ENCODE measurements at regions not wholly inside any gene's neighbourhood (a gene's known extent, or its start where the extent isn't known, plus 50 kb on each side); places are given as distances from the start of the nearest gene placed in this dataset.

DNA sequence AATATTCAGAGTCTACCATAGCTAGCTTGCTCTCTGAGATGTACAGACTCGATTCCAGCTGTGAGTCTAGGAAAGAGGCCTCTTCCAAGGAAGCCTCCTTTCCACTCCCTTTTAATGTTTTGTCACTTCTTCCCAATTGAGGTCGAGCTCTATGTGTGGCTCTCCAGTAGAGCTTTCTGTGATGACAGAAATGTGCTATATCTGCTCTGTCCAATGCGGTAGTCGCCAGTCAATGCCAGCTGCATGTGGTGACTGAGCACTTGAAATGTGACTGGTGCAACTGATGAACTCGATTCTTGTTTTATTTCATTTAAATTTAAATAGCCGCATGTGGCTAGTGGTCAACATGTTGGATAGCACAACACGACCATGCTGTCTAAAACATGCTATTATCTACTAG, 387.0 kb upstream of the NRP1 start:
- TF ChIP-seq, protein P1, sequence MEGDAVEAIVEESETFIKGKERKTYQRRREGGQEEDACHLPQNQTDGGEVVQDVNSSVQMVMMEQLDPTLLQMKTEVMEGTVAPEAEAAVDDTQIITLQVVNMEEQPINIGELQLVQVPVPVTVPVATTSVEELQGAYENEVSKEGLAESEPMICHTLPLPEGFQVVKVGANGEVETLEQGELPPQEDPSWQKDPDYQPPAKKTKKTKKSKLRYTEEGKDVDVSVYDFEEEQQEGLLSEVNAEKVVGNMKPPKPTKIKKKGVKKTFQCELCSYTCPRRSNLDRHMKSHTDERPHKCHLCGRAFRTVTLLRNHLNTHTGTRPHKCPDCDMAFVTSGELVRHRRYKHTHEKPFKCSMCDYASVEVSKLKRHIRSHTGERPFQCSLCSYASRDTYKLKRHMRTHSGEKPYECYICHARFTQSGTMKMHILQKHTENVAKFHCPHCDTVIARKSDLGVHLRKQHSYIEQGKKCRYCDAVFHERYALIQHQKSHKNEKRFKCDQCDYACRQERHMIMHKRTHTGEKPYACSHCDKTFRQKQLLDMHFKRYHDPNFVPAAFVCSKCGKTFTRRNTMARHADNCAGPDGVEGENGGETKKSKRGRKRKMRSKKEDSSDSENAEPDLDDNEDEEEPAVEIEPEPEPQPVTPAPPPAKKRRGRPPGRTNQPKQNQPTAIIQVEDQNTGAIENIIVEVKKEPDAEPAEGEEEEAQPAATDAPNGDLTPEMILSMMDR (IDR thresholded peaks at IDR 0.05) = no peak

DNA sequence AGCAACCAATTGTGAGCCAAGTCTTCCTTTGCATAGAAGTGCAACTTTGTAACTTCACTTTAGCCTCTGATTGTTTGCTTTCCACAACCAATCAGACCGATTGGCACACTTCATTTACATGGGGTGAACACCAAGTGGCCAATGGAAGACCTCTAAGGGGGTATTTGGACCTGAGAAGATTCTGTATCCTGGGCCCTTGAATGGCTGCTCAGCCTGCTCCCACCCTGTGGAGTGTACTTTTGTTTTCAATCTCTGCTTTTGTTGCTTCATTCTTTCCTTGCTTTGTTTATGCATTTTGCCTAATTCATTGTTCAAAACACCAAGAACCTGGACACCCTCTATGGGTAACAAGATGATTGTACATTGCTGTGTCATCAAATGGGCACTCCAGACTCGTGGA, 385.7 kb upstream of the NRP1 start:
- TF ChIP-seq, protein P1 (IDR thresholded peaks at IDR 0.05) = no peak

DNA sequence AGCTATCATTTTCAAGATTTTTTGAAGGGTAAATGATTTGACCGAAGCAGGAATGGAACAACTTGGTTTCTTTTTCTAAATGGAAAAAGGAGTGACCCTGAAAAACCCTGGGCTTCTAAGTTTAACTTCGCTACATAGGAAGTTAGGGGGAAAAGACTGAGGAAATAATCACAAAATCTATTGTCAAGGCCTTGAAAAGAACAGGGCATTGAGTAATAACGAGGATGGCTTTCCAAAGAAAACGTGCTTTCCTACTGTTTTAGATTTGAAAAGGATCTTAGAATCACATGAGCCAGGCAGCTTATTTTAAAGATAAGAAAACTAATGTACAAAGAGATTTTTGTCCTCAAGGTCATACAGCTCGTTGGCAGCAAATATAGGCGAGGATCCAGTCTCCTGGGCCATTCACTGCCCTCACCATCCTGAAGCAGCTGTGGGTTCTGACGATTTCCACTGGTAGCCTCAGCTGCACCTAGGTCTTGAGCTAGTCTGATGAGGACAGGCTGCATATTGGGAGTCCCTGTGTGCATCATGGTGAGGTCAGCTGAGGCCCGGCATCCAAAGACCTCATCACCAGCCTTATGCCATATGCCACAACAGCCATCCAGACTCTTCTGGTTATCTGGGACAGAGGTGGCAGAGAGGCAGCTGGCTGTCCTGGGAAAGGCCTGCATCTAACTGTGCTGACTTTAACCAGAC, 384.7 kb upstream of the NRP1 start:
- TF ChIP-seq, protein P1 (IDR thresholded peaks at IDR 0.05) = no peak

DNA sequence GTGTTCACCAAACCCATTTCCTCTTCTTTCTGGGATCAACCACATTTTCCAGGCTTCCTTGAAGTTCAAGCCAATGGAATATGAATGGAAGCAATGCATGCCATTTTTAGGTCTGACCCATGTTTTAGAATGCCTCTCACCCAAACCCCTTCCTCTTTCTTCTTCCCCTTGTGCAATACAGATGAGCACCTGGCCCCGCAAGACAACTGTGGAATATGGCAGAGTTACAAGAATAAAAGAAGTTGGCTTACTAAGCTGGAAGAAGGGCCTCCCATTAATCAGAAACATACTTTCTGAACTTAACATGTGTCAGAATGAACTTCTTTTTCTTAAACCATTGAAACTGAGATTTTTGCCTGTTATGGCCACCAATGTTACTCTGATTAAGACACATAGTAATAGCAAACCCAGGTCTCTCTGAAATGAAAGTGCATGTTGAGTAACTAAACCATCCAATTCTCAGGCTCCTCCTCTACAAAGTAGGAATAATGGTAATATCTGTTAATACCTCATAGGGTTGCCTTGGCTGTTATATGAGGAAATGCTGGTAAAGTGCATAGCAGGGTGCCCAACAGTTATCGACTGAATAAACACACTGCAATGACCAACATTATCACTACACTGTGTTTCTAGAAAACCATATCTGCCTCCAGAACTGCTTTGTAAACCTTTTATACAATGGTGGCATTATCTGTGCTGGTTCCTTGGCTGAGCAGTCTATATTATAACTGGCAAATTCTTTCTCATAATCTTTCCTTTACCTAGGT, 382.2 kb upstream of the NRP1 start:
- TF ChIP-seq, protein P1 (IDR thresholded peaks at IDR 0.05) = no peak

DNA sequence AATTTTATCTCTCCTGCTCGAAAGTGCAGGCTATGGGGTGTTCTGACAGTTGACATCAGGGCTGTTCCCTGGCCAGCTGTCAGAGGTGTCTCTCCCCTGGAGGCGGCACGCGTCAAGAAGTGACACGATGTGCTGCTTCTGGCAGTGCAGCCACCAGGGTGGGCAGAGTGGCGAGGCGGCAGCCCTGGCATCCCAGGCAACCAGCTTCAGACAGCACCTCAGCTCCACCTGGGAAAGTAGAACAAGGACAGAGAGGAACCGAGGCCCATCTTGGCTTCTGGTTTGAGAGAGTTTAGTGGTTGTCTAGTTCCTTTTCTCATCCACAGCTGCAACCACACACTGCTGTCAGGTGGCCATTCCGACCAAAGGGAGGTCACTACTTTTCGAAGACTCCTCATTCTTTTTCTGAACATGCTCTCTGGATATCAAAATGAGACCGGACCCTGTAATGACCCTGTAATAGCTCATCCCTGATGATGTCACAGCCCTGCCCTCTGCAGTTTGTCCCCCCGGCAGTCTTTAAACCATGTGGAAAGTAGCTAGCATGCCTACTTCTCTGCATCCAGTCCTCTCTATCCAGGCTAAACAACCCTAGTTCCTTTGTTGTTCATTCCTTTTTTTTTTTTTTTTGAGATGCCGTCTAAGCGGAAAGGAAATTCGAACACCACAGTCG, 381.0 kb upstream of the NRP1 start:
- TF ChIP-seq, protein P1 (IDR thresholded peaks at IDR 0.05) = no peak

DNA sequence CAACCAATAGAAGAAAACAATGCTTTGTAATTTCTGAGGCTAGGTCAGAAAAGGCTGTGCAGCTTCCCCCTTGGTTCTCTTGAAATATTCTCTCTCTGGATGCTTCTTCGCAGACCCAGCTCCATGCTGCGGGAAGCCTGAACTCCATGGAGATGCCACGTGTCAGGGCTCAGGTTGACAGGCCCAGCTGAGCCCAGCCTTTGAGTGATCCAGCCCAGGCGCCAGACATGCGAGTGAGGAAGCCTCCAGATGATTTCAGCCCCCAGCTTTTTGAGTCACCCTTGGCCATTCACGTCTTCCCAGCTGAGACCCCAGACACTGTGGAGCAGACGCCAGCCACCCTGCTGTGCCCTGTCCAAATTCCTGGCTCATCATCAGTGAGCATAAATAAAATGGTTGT, 378.4 kb upstream of the NRP1 start:
- TF ChIP-seq, protein P1 (IDR thresholded peaks at IDR 0.05) = no peak

DNA sequence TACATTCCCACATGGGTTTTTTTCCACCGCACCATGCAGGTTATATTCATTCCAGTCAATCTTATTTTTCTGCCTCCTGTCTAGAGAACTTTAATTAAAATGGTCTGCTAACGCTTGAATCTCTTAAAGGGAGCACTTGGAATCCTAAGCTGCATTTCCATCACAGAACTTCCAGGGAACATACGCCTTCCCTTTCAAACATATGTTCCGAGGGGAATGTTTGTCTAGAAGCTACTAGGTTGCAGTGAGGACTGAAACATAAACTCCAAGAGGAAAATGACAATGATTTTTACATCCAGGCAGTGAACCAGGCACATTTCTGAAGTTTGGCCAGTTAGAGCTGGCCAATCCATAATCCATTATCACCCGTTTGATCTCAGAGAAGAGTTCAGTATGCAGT, 375.5 kb upstream of the NRP1 start:
- TF ChIP-seq, protein P1 (IDR thresholded peaks at IDR 0.05) = no peak
